Transverse colon (tissue), 4 donors: ENCODE measurements at regions not wholly inside any gene's neighbourhood (a gene's known extent, or its start where the extent isn't known, plus 50 kb on each side); places are given as distances from the start of the nearest gene placed in this dataset.

Source experiments
- CTCF ChIP-seq, 5 experiments: fragments of 200-600 bp in 3 of 5; fragments of 450-650 bp in 2 of 5; sonication (generic) in 3 of 5; IDR thresholded peaks; 1 replicate in 2 of 5; 2 replicates in 3 of 5; pipeline ENCODE4 v1.5.1; 2016 to 2017; ENCODE audit warnings: antibody characterized with exemption in 5 of 5, inconsistent platforms in 3 of 5, mild to moderate bottlenecking in 2 of 5, moderate library complexity in 1 of 5
- EP300 ChIP-seq: sonication (generic); formaldehyde crosslinking; IDR thresholded peaks from one replicate; pipeline ENCODE4 v1.6.1; 2017; ENCODE audit warnings: antibody characterized with exemption, low read depth
- POLR2AphosphoS5 ChIP-seq, 3 donors: sonication (generic); formaldehyde crosslinking; IDR thresholded peaks; one replicate each; pipeline ENCODE4 v1.6.1; 2016; ENCODE audit warnings: antibody characterized with exemption in 3 of 3

- TF ChIP-seq POLR2AphosphoS5 (IDR thresholded peaks at IDR 0.05) (no peak), CTCF (IDR thresholded peaks at IDR 0.05) (no peak), EP300 (no peak)
Measured at GRCh38 chr5:158407824-158408195, 548.9 kb upstream of the CLINT1 start.
